CD14-positive monocyte (primary cell): ENCODE measurements at regions not wholly inside any gene's neighbourhood (a gene's known extent, or its start where the extent isn't known, plus 50 kb on each side); places are given as distances from the start of the nearest gene placed in this dataset.

ENCODE experiments used
- DNase-seq, 3 donors: peaks; one replicate each; pipeline ENCODE4 v3.0.0-alpha.2; 2011 to 2022
- H2AFZ ChIP-seq: 2 replicates; pipeline ENCODE4 v1.6.0; 2012; ENCODE audit warnings: mild to moderate bottlenecking, low read depth, low read length, inconsistent platforms; ENCODE audit not compliant: insufficient read depth, poor library complexity, severe bottlenecking
- H3K27ac ChIP-seq, 2 donors: 1 replicate in 1 of 2; 2 replicates in 1 of 2; pipeline ENCODE4 v1.5.1; 2012 to 2013; ENCODE audit warnings: low read length in 2 of 2, control low read depth in 1 of 2, inconsistent platforms in 1 of 2, low read depth in 1 of 2, mild to moderate bottlenecking in 1 of 2
- H3K27me3 ChIP-seq, 2 donors: one replicate each; pipeline versions ENCODE4 v1.6.0 to v1.6.1; 2011 to 2013; ENCODE audit warnings: low read length in 2 of 2; ENCODE audit not compliant: control insufficient read depth in 2 of 2, insufficient read depth in 2 of 2
- H3K36me3 ChIP-seq, 2 donors: replicated peaks in 1 of 2; 1 replicate in 1 of 2; 2 replicates in 1 of 2; pipeline versions ENCODE4 v1.5.1 to v1.6.1; 2012 to 2013; ENCODE audit warnings: low read length in 2 of 2, control low read depth in 1 of 2, inconsistent platforms in 1 of 2, mild to moderate bottlenecking in 1 of 2; ENCODE audit not compliant: insufficient read depth in 2 of 2, control insufficient read depth in 1 of 2
- H3K4me1 ChIP-seq, 2 donors: 1 replicate in 1 of 2; 2 replicates in 1 of 2; pipeline versions ENCODE4 v1.5.1 to v1.6.1; 2012 to 2013; ENCODE audit warnings: low read length in 2 of 2, control low read depth in 1 of 2, inconsistent platforms in 1 of 2, mild to moderate bottlenecking in 1 of 2, moderate library complexity in 1 of 2; ENCODE audit not compliant: insufficient read depth in 2 of 2, control insufficient read depth in 1 of 2
- H3K4me2 ChIP-seq: replicated peaks from 2 replicates; pipeline ENCODE3; 2012; ENCODE audit warnings: low read length, moderate library complexity, mild to moderate bottlenecking; ENCODE audit not compliant: poor library complexity, severe bottlenecking; ENCODE audit errors: extremely low read depth
- H3K4me3 ChIP-seq, 3 experiments: fragments of 200-600 bp in 1 of 3; sonication (generic) in 1 of 3; replicated peaks in 1 of 3; 1 replicate in 2 of 3; 2 replicates in 1 of 3; pipeline ENCODE4 v1.5.1; 2011 to 2013; ENCODE audit warnings: low read length in 3 of 3, mild to moderate bottlenecking in 3 of 3, control low read depth in 2 of 3, low read depth in 2 of 3, inconsistent platforms in 1 of 3, moderate library complexity in 1 of 3
- H3K79me2 ChIP-seq: 2 replicates; pipeline ENCODE4 v1.6.0; 2012; ENCODE audit warnings: mild to moderate bottlenecking, control low read depth, inconsistent platforms, low read length, moderate library complexity; ENCODE audit not compliant: insufficient read depth
- H3K9ac ChIP-seq: 2 replicates; pipeline ENCODE4 v1.6.0; 2017; ENCODE audit warnings: low read length, mild to moderate bottlenecking; ENCODE audit not compliant: insufficient read depth, poor library complexity, severe bottlenecking
- H3K9me3 ChIP-seq, 2 donors: replicated peaks in 1 of 2; 1 replicate in 1 of 2; 2 replicates in 1 of 2; pipeline versions ENCODE4 v1.5.1 to v1.6.1; 2012 to 2013; ENCODE audit warnings: low read length in 2 of 2, control low read depth in 1 of 2; ENCODE audit not compliant: control insufficient read depth in 1 of 2, insufficient read depth in 1 of 2
- H4K20me1 ChIP-seq: 2 replicates; pipeline ENCODE4 v1.6.0; 2012; ENCODE audit warnings: mild to moderate bottlenecking, low read length, control low read depth, moderate library complexity; ENCODE audit not compliant: insufficient read depth
- H3K27ac Mint-ChIP-seq, 7 donors: one replicate each; pipeline ENCODE4 v1.8.0; 2020; ENCODE audit warnings: mild to moderate bottlenecking in 7 of 7, mixed read lengths in 7 of 7, moderate library complexity in 6 of 7, inconsistent platforms in 2 of 7
- H3K27me3 Mint-ChIP-seq, 3 donors: one replicate each; pipeline ENCODE4 v1.8.0; 2021 to 2022; ENCODE audit warnings: low read depth in 3 of 3, mild to moderate bottlenecking in 3 of 3, mixed read lengths in 3 of 3, moderate library complexity in 3 of 3, inconsistent platforms in 1 of 3
- H3K36me3 Mint-ChIP-seq, 2 donors: one replicate each; pipeline ENCODE4 v1.8.0; 2020; ENCODE audit warnings: mixed read lengths in 2 of 2, inconsistent platforms in 1 of 2, mild to moderate bottlenecking in 1 of 2
- H3K4me1 Mint-ChIP-seq: one replicate; pipeline ENCODE4 v1.8.0; 2020; ENCODE audit warnings: mild to moderate bottlenecking, mixed read lengths
- H3K4me3 Mint-ChIP-seq, 2 donors: one replicate each; pipeline ENCODE4 v1.8.0; 2020; ENCODE audit warnings: mild to moderate bottlenecking in 2 of 2, mixed read lengths in 2 of 2, moderate library complexity in 1 of 2
- H3K9me3 Mint-ChIP-seq, 7 donors: one replicate each; pipeline ENCODE4 v1.8.0; 2020 to 2022; ENCODE audit warnings: mixed read lengths in 7 of 7, mild to moderate bottlenecking in 6 of 7, moderate library complexity in 6 of 7, inconsistent platforms in 2 of 7
- CTCF ChIP-seq: fragments of 200-600 bp; IDR thresholded peaks from one replicate; pipeline ENCODE4 v1.8.0; 2022; ENCODE audit warnings: antibody characterized with exemption, mild to moderate bottlenecking
- WGBS: methylation state at CpG from one replicate; pipeline ENCODE4 v1.1.5; 2013; ENCODE audit warnings: missing lambda C conversion rate; ENCODE audit not compliant: insufficient coverage; 5-methylcytosine and 5-hydroxymethylcytosine counted together
- intact Hi-C, 2 donors: fragments of 100-400 bp; cut with micrococcal nuclease; formaldehyde crosslinking; loops; one replicate each; pipeline versions ENCODE4 v1.15.0 to v1.15.1; 2023

- no peak for TF ChIP-seq CTCF
- no peaks in the 10 kb centered on the region for H3K4me1 Mint-ChIP-seq
- Histone ChIP-seq H3K9me3 (peaks cover 15 to 17% of the 10 kb centered on the region in 2 donors), H3K27ac (no peak overlapping the region), H3K36me3 (no peaks in the 10 kb centered on the region), H3K4me2 (no peak overlapping the region), H2AFZ (no peak overlapping the region), H3K27me3 (no peaks in the 10 kb centered on the region), H4K20me1 (no peaks in the 10 kb centered on the region), H3K4me3 (no peak overlapping the region), H3K4me1 (no peaks in the 10 kb centered on the region), H3K9ac (no peak overlapping the region), H3K79me2 (no peaks in the 10 kb centered on the region)
- no CpG with 5 or more reads among the region's 1 CpG for WGBS
- H3K27ac Mint-ChIP-seq, result no peak overlapping the region
- H3K9me3 Mint-ChIP-seq, result peaks cover 0 to 14% (median 2%) of the 10 kb centered on the region in 7 donors
- no peaks in the 10 kb centered on the region for H3K27me3 Mint-ChIP-seq
- H3K4me3 Mint-ChIP-seq, result no peak overlapping the region
- intact Hi-C loops, result no loop called here
- no peak for DNase-seq
- no peaks in the 10 kb centered on the region for H3K36me3 Mint-ChIP-seq
Observed at GRCh38 chr6:94027374-94027773, 608.0 kb upstream of the EPHA7 start.

DNA sequence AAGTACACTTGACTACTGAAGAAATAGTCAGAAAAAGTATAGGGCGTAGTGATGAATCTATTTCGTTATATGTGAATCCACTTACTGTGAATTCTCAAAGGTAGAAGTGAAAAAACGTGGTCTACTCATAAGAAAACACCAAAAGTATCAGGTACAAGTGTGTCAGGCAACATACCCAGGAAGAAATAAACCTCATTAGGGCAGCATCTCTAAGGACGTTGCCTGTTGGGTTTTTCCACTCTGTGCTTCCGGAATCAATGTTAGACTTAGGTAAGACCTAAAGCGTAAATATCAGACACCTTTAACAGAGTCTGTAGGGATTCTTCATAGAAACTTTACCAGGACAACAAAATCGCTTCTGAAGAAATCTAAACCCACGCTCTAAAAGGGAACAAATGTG lies 607.2 kb upstream of the EPHA7 start:
- 86% methylated on average over 1 of the region's 8 CpGs for WGBS
- Mint-ChIP-seq H3K9me3 (peaks cover 0 to 14% (median 2%) of the 10 kb centered on the region in 7 donors), H3K4me1 (no peaks in the 10 kb centered on the region), H3K36me3 (no peaks in the 10 kb centered on the region), H3K27me3 (no peaks in the 10 kb centered on the region), H3K27ac (no peak overlapping the region), H3K4me3 (no peak overlapping the region)
- H3K4me1 ChIP-seq, result no peaks in the 10 kb centered on the region
- H3K27me3 ChIP-seq, result no peaks in the 10 kb centered on the region
- no peak overlapping the region for H3K9ac ChIP-seq
- no peak for TF ChIP-seq CTCF
- no peak overlapping the region for H2AFZ ChIP-seq
- no peaks in the 10 kb centered on the region for H4K20me1 ChIP-seq
- H3K4me3 ChIP-seq, result no peak overlapping the region
- no peaks in the 10 kb centered on the region for H3K36me3 ChIP-seq
- H3K27ac ChIP-seq, result no peak overlapping the region
- peaks cover 15 to 17% of the 10 kb centered on the region in 2 donors for H3K9me3 ChIP-seq
- H3K79me2 ChIP-seq, result no peaks in the 10 kb centered on the region
- H3K4me2 ChIP-seq, result no peak overlapping the region
- DNase-seq, result no peak
- intact Hi-C loops, result no loop called here
